Lower lobe of right lung (tissue), 2 donors: ENCODE measurements at regions not wholly inside any gene's neighbourhood (a gene's known extent, or its start where the extent isn't known, plus 50 kb on each side); places are given as distances from the start of the nearest gene placed in this dataset.

ENCODE experiments used
- ATAC-seq, 2 donors: fragments of 200-7000 bp; cut with Tn5 transposase; one replicate each; pipeline ENCODE4 v1.9.1; 2020 to 2022; ENCODE audit warnings: mild to moderate bottlenecking in 2 of 2, moderate library complexity in 2 of 2
- DNase-seq: peaks from one replicate; pipeline ENCODE4 v3.0.0-alpha.2; 2020
- H3K27ac ChIP-seq: fragments of 200-600 bp; one replicate; pipeline ENCODE4 v1.8.0; 2022
- H3K27me3 ChIP-seq: fragments of 200-600 bp; one replicate; pipeline ENCODE4 v1.8.0; 2022; ENCODE audit warnings: low read depth
- H3K36me3 ChIP-seq: fragments of 200-600 bp; one replicate; pipeline ENCODE4 v1.8.0; 2022; ENCODE audit warnings: mild to moderate bottlenecking
- H3K4me1 ChIP-seq: fragments of 200-600 bp; one replicate; pipeline ENCODE4 v1.8.0; 2022
- H3K4me3 ChIP-seq: fragments of 200-600 bp; one replicate; pipeline ENCODE4 v1.8.0; 2022; ENCODE audit warnings: mild to moderate bottlenecking
- H3K9me3 ChIP-seq: fragments of 200-600 bp; one replicate; pipeline ENCODE4 v1.8.0; 2022
- intact Hi-C: fragments of 100-400 bp; cut with DNase I; formaldehyde crosslinking; loops from one replicate; pipeline ENCODE4 v1.11.0; 2022
- TF ChIP-seq, protein P1 (sequence below): fragments of 200-600 bp; IDR thresholded peaks from one replicate; pipeline ENCODE4 v1.8.0; 2022; ENCODE audit warnings: antibody characterized with exemption, mild to moderate bottlenecking
- donor health status: DM: no; HTN: yes; CAD: no; lungs with severe emphysema.

DNA sequence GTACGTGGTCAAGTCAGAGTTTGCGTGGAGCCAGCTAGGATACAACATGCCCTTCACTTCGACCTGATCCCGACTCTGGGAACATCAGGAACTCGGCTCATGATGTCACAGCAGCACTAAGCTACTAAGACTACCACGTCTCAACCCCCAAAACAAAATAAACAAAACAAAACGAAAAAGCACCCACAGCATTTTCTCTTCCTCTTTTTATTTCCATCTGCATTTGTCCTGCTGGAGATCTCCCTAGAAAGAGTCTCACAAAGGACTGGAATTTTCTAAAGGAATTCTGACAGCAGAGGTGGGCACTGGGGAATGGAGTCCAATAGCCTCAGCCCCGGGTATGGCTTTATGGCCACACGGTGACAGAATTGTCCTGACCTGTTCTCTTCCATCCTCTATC lies 196.6 kb downstream of the SALL1 start:
- no peaks in the 10 kb centered on the region for H3K36me3 ChIP-seq
- H3K4me3 ChIP-seq: no peak overlapping the region
- DNase-seq (no peak), ATAC-seq (no peak)
- H3K9me3 ChIP-seq: no peaks in the 10 kb centered on the region
- intact Hi-C loops: no loop called here
- no peaks in the 10 kb centered on the region for H3K27me3 ChIP-seq
- no peak overlapping the region for H3K27ac ChIP-seq
- TF ChIP-seq, protein P1, sequence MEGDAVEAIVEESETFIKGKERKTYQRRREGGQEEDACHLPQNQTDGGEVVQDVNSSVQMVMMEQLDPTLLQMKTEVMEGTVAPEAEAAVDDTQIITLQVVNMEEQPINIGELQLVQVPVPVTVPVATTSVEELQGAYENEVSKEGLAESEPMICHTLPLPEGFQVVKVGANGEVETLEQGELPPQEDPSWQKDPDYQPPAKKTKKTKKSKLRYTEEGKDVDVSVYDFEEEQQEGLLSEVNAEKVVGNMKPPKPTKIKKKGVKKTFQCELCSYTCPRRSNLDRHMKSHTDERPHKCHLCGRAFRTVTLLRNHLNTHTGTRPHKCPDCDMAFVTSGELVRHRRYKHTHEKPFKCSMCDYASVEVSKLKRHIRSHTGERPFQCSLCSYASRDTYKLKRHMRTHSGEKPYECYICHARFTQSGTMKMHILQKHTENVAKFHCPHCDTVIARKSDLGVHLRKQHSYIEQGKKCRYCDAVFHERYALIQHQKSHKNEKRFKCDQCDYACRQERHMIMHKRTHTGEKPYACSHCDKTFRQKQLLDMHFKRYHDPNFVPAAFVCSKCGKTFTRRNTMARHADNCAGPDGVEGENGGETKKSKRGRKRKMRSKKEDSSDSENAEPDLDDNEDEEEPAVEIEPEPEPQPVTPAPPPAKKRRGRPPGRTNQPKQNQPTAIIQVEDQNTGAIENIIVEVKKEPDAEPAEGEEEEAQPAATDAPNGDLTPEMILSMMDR: no peak
- no peaks in the 10 kb centered on the region for H3K4me1 ChIP-seq

DNA sequence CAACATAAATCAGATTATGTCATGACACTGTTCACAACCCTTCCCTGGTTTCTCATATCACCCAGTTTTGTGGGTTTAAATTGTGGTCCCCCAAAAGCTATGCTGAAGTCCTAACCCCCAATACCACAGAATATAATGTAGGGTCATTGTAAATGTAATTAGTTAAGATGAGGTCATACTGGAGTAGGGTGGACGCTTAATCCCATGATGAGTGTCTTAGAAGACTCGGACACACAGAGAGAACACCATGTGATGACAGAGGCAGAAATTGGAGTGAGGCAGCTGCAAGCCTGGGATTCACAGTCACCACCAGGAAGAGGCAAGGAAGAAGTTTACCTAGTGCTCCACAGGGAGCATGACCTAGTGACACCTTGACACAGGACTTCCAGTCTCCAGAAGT lies 197.8 kb downstream of the SALL1 start:
- no peaks in the 10 kb centered on the region for H3K9me3 ChIP-seq
- TF ChIP-seq, protein P1: no peak
- no peaks in the 10 kb centered on the region for H3K4me1 ChIP-seq
- H3K4me3 ChIP-seq: no peak overlapping the region
- H3K36me3 ChIP-seq: no peaks in the 10 kb centered on the region
- no peak overlapping the region for H3K27ac ChIP-seq
- intact Hi-C loops: no loop called here
- no peak for DNase-seq
- no peak for ATAC-seq
- no peaks in the 10 kb centered on the region for H3K27me3 ChIP-seq

DNA sequence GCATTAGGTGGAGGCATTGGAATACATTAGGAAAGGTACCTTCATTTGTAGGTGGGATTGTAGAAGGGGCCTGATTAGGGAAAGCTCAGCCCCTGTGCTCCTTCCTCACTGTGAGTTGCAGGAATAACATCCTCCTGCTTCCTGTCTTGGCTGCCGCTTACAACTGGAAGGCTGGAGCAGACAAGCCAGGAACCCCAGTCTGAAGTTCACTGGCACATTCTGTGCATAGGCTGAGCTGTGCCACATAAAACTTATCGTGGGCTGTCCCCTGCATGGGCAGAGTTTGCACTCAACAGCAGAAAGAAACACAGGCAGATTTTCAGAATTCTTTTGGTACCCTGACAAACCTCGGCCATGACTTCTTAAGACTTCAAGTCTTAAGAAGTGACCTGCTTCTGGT lies 200.1 kb downstream of the SALL1 start:
- intact Hi-C loops: no loop called here
- ATAC-seq: no peak

DNA sequence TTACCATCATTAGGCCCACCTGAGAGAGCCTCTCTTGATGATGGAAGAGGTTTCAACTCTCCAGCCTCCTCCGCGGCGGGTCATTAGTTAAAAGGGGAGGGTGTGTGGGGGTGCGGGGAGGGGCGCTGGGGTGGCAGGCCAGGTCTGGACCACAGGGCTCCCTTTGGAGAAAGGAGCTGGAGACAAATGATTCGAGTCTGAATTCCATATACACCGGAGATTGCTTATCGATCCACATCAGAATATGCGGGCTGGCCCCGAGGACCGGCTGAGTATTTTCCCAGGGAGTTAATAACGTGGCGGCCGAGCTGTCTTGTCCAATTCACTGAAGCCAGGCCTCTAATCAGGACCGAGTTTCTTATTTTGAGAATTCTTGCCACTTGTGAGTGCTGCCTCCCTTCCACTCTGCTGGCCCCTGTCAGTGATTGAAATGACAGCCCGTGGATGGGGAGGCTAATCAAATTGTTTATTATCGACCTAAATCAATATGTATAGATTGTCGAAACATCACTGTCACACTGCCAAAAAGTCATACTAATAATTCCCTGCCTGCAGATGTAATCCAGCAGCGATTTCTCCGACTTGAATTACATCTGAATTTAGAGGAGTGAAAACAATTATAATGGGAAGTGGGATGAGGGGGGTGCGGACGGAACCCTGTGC lies 202.7 kb downstream of the SALL1 start:
- no peak for ATAC-seq

More for the DNA sequence above, 200.1 kb downstream of the SALL1 start:
- DNase-seq: no peak
- Histone ChIP-seq H3K4me1 (no peaks in the 10 kb centered on the region), H3K27ac (no peak overlapping the region), H3K4me3 (no peak overlapping the region), H3K27me3 (no peaks in the 10 kb centered on the region), H3K36me3 (no peaks in the 10 kb centered on the region), H3K9me3 (no peaks in the 10 kb centered on the region)
- TF ChIP-seq, protein P1: no peak

DNA sequence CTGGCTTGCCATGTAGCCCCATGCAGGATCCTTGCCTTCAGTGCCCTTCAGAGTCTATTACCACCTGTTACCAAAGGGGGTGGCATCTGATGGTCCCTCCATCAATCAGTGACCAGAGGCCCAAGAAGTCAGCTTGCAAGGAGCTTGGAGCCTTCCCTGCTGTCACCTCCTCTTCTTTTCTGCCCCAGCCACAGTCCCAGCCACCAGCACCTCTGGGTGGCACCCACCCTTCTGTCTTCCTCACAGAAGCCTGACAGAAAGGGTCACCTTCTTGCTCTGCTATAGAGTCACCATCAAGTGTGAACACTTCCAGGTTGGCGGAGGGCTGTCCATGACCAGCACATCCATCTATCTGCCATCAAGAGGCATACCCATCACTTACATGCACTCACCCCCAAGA lies 203.2 kb downstream of the SALL1 start:
- Histone ChIP-seq H3K9me3 (no peaks in the 10 kb centered on the region), H3K4me1 (no peaks in the 10 kb centered on the region), H3K27me3 (no peaks in the 10 kb centered on the region), H3K27ac (no peak overlapping the region), H3K4me3 (no peak overlapping the region), H3K36me3 (no peaks in the 10 kb centered on the region)
- no peak for DNase-seq
- intact Hi-C loops: no loop called here
- ATAC-seq: no peak
- TF ChIP-seq, protein P1: no peak

More for the DNA sequence above, 202.7 kb downstream of the SALL1 start:
- Histone ChIP-seq H3K9me3 (no peaks in the 10 kb centered on the region), H3K4me3 (no peak overlapping the region), H3K36me3 (no peaks in the 10 kb centered on the region), H3K27me3 (no peaks in the 10 kb centered on the region), H3K27ac (no peak overlapping the region), H3K4me1 (no peaks in the 10 kb centered on the region)
- TF ChIP-seq, protein P1: no peak
- intact Hi-C loops: no loop called here
- no peak for DNase-seq
